Ishikawa (cell line): ENCODE measurements at regions not wholly inside any gene's neighbourhood (a gene's known extent, or its start where the extent isn't known, plus 50 kb on each side); places are given as distances from the start of the nearest gene placed in this dataset.

ENCODE experiments used
- CEBPB ChIP-seq: IDR thresholded peaks from 2 replicates; pipeline ENCODE4 v1.6.1; 2012
- CREB1 ChIP-seq: IDR thresholded peaks from 2 replicates; pipeline ENCODE4 v1.6.1; 2012; ENCODE audit warnings: low read depth
- EGR1 ChIP-seq: IDR thresholded peaks from 2 replicates; pipeline ENCODE4 v1.6.1; 2012
- EP300 ChIP-seq: IDR thresholded peaks from 2 replicates; pipeline ENCODE4 v1.6.1; 2012; ENCODE audit warnings: borderline replicate concordance
- FOXM1 ChIP-seq: IDR thresholded peaks from 2 replicates; pipeline ENCODE4 v1.6.1; 2012; ENCODE audit warnings: low read depth, borderline replicate concordance
- NFIC ChIP-seq: IDR thresholded peaks from 2 replicates; pipeline ENCODE4 v1.6.1; 2012
- REST ChIP-seq: IDR thresholded peaks from 2 replicates; pipeline ENCODE4 v1.6.1; 2012; ENCODE audit warnings: low read depth, mild to moderate bottlenecking
- TAF1 ChIP-seq: IDR thresholded peaks from 2 replicates; pipeline ENCODE4 v1.6.1; 2012; ENCODE audit warnings: low read depth, mild to moderate bottlenecking
- TCF12 ChIP-seq: IDR thresholded peaks from 2 replicates; pipeline ENCODE4 v1.6.1; 2012; ENCODE audit warnings: low read depth
- TEAD4 ChIP-seq: IDR thresholded peaks from 2 replicates; pipeline ENCODE4 v1.6.1; 2012
- YY1 ChIP-seq: IDR thresholded peaks from 2 replicates; pipeline ENCODE4 v1.6.1; 2012; ENCODE audit warnings: low read depth
- ZBTB7A ChIP-seq: IDR thresholded peaks from 2 replicates; pipeline ENCODE4 v1.6.1; 2012; ENCODE audit warnings: low read depth
- TF ChIP-seq, protein P1 (sequence below): IDR thresholded peaks from 2 replicates; pipeline ENCODE4 v1.6.1; 2012

GRCh38 chr2:5616019-5616418 is 76.2 kb upstream of the SOX11 start:
- TF ChIP-seq EGR1, result no peak
- no peak for TF ChIP-seq EP300

GRCh38 chr2:5617358-5617757 is 74.8 kb upstream of the SOX11 start:
- TF ChIP-seq, protein P1, sequence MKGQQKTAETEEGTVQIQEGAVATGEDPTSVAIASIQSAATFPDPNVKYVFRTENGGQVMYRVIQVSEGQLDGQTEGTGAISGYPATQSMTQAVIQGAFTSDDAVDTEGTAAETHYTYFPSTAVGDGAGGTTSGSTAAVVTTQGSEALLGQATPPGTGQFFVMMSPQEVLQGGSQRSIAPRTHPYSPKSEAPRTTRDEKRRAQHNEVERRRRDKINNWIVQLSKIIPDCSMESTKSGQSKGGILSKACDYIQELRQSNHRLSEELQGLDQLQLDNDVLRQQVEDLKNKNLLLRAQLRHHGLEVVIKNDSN, result no peak

GRCh38 chr2:5617796-5618195 is 74.4 kb upstream of the SOX11 start:
- TF ChIP-seq YY1 (no peak), NFIC (no peak), ZBTB7A (no peak), TCF12 (no peak), REST (no peak), TAF1 (no peak)

DNA sequence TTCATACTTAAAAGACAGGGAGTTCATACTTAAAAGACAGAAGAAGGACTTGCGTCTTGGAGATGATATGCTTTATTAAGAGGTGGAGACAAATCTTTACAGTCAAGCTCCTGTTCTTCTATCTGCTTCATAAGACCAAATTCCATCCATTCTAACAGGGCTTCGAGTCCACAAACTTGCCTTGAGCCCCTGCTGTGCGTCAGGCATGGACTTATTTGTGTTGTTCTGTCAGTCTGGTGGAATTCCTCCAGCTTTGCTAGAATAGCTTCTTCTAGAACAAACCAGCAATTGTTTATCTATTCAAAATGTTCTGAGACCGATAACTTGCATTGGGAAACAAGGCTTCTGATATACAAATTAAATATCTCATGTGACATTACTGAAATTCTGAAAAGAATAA is 73.9 kb upstream of the SOX11 start:
- TF ChIP-seq CREB1 (no peak), FOXM1 (no peak), CEBPB (no peak), EP300 (no peak), YY1 (no peak), TAF1 (no peak), ZBTB7A (no peak), TEAD4 (no peak), REST (no peak)
